ENCODE measurements at regions not wholly inside any gene's neighbourhood (a gene's known extent, or its start where the extent isn't known, plus 50 kb on each side); places are given as distances from the start of the nearest gene placed in this dataset.
"Not testable (repeated sequence)": the region's sequence is repeated elsewhere in the genome, so short reads cannot be mapped to it uniquely, and the experiment has no call there.

DNA sequence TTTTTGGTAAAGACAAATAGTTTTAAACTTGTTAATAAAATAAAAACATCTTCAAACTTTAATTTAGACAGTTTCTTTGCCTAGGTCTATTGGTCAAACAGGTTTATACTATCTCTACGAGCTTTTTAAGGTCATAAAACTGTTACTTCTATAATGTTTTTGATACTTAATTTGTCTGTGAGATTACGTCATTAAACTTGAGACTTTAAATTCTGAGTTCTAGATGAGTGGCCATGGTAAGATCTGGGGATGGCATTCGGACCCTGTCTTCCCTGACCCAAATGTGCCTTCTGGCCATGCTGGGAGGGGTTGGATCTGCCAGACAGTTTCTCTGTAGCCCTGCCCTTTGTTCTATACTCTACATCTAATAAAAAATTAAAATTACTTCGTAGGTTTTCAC, 497.8 kb downstream of the TMEM135 start:
- Histone ChIP-seq H3K4me3 (ENCODE audit: low read depth in 1 of 3, low read length in 3 of 3) (no peak overlapping the region), H3K27ac (ENCODE audit: low read depth in 1 of 2, low read length in 2 of 2) (no peak overlapping the region), H3K36me3 (ENCODE audit: control insufficient read depth in 4 of 4, insufficient read depth in 3 of 4, low read depth in 1 of 4, low read length in 3 of 4) (no peaks in the 10 kb centered on the region), H3K9ac (ENCODE audit: low read depth in 1 of 2, low read length in 2 of 2) (no peak overlapping the region), H3K4me1 (ENCODE audit: control insufficient read depth in 4 of 4, insufficient read depth in 4 of 4, low read length in 3 of 4) (no peaks in the 10 kb centered on the region), H3K27me3 (ENCODE audit: control insufficient read depth in 4 of 4, insufficient read depth in 4 of 4, low read length in 3 of 4) (no peaks in the 10 kb centered on the region), H3K9me3 (ENCODE audit: control insufficient read depth in 4 of 4, low read length in 3 of 4) (no peaks in the 10 kb centered on the region)
- TF ChIP-seq, protein P1, sequence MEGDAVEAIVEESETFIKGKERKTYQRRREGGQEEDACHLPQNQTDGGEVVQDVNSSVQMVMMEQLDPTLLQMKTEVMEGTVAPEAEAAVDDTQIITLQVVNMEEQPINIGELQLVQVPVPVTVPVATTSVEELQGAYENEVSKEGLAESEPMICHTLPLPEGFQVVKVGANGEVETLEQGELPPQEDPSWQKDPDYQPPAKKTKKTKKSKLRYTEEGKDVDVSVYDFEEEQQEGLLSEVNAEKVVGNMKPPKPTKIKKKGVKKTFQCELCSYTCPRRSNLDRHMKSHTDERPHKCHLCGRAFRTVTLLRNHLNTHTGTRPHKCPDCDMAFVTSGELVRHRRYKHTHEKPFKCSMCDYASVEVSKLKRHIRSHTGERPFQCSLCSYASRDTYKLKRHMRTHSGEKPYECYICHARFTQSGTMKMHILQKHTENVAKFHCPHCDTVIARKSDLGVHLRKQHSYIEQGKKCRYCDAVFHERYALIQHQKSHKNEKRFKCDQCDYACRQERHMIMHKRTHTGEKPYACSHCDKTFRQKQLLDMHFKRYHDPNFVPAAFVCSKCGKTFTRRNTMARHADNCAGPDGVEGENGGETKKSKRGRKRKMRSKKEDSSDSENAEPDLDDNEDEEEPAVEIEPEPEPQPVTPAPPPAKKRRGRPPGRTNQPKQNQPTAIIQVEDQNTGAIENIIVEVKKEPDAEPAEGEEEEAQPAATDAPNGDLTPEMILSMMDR (IDR thresholded peaks at IDR 0.05; ENCODE audit: low read depth, low read length, missing input control): no peak
- no peak for TF ChIP-seq RAD21 (IDR thresholded peaks at IDR 0.05)
- no peak for TF ChIP-seq FOXA2 (IDR thresholded peaks at IDR 0.05)
- TF ChIP-seq, protein P2, sequence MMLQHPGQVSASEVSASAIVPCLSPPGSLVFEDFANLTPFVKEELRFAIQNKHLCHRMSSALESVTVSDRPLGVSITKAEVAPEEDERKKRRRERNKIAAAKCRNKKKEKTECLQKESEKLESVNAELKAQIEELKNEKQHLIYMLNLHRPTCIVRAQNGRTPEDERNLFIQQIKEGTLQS (IDR thresholded peaks at IDR 0.05): no peak
- no peak for TF ChIP-seq EGR1 (IDR thresholded peaks at IDR 0.05; ENCODE audit: low read depth in 2 of 2)
- no peak for TF ChIP-seq ZBTB33 (IDR thresholded peaks at IDR 0.05)
- TF ChIP-seq JUND (IDR thresholded peaks at IDR 0.05): no peak
- no peak for TF ChIP-seq HNF4A (conservative IDR thresholded peaks at IDR 0.05)
- TF ChIP-seq RXRA (IDR thresholded peaks at IDR 0.05): no peak
- TF ChIP-seq GABPA (IDR thresholded peaks at IDR 0.05 in 1 of 2, conservative IDR thresholded peaks at IDR 0.05 in 1 of 2): no peak
- TF ChIP-seq TAF1 (conservative IDR thresholded peaks at IDR 0.05): no peak
- TF ChIP-seq MAX (IDR thresholded peaks at IDR 0.05): no peak
- TF ChIP-seq YY1 (IDR thresholded peaks at IDR 0.05): no peak
- no peak for TF ChIP-seq SP1 (IDR thresholded peaks at IDR 0.05)
- no peak for TF ChIP-seq NR2F2 (IDR thresholded peaks at IDR 0.05)
- no peak for TF ChIP-seq FOXA1 (IDR thresholded peaks at IDR 0.05)
- TF ChIP-seq, protein P3, sequence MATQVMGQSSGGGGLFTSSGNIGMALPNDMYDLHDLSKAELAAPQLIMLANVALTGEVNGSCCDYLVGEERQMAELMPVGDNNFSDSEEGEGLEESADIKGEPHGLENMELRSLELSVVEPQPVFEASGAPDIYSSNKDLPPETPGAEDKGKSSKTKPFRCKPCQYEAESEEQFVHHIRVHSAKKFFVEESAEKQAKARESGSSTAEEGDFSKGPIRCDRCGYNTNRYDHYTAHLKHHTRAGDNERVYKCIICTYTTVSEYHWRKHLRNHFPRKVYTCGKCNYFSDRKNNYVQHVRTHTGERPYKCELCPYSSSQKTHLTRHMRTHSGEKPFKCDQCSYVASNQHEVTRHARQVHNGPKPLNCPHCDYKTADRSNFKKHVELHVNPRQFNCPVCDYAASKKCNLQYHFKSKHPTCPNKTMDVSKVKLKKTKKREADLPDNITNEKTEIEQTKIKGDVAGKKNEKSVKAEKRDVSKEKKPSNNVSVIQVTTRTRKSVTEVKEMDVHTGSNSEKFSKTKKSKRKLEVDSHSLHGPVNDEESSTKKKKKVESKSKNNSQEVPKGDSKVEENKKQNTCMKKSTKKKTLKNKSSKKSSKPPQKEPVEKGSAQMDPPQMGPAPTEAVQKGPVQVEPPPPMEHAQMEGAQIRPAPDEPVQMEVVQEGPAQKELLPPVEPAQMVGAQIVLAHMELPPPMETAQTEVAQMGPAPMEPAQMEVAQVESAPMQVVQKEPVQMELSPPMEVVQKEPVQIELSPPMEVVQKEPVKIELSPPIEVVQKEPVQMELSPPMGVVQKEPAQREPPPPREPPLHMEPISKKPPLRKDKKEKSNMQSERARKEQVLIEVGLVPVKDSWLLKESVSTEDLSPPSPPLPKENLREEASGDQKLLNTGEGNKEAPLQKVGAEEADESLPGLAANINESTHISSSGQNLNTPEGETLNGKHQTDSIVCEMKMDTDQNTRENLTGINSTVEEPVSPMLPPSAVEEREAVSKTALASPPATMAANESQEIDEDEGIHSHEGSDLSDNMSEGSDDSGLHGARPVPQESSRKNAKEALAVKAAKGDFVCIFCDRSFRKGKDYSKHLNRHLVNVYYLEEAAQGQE (IDR thresholded peaks at IDR 0.05): no peak
- no peak for TF ChIP-seq HNF4G (IDR thresholded peaks at IDR 0.05)
- DNase-seq (ENCODE audit: low spot score): no peak
- 71% methylated on average over 4 of the region's 4 CpGs for WGBS

- not testable (repeated sequence) for H3K27me3 ChIP-seq (ENCODE audit: control insufficient read depth in 4 of 4, insufficient read depth in 4 of 4, low read length in 3 of 4); H3K36me3 ChIP-seq (ENCODE audit: control insufficient read depth in 4 of 4, insufficient read depth in 3 of 4, low read depth in 1 of 4, low read length in 3 of 4); H3K27ac ChIP-seq (ENCODE audit: low read depth in 1 of 2, low read length in 2 of 2); H3K9ac ChIP-seq (ENCODE audit: low read depth in 1 of 2, low read length in 2 of 2); H3K4me3 ChIP-seq (ENCODE audit: low read depth in 1 of 3, low read length in 3 of 3); H3K9me3 ChIP-seq (ENCODE audit: control insufficient read depth in 4 of 4, low read length in 3 of 4); H3K4me1 ChIP-seq (ENCODE audit: control insufficient read depth in 4 of 4, insufficient read depth in 4 of 4, low read length in 3 of 4); DNase-seq (ENCODE audit: low spot score)
Measured at GRCh38 chr11:87531835-87532234, 494.1 kb downstream of the TMEM135 start.

Measured in liver (tissue), 8 donors.